GM12878 (cell line): ENCODE measurements at regions not wholly inside any gene's neighbourhood (a gene's known extent, or its start where the extent isn't known, plus 50 kb on each side); places are given as distances from the start of the nearest gene placed in this dataset.

Experiments
- CBFB ChIP-seq: IDR thresholded peaks from 2 replicates; pipeline ENCODE4 v1.6.1; 2016; ENCODE audit warnings: antibody characterized with exemption, low read depth
- CBX5 ChIP-seq: sonication (generic); IDR thresholded peaks from 2 replicates; pipeline ENCODE4 v1.6.1; 2016; ENCODE audit warnings: low read depth, moderate library complexity, mild to moderate bottlenecking, inconsistent platforms
- CTCF ChIP-seq, 3 experiments: IDR thresholded peaks in 2 of 3; conservative IDR thresholded peaks in 1 of 3; 2 replicates each; pipeline ENCODE4 v1.5.1; 2011; ENCODE audit warnings: low read depth in 3 of 3, low read length in 3 of 3, mild to moderate bottlenecking in 3 of 3, control low read depth in 2 of 3, moderate library complexity in 2 of 3, inconsistent platforms in 1 of 3, mixed read lengths in 1 of 3; ENCODE audit not compliant: control insufficient read depth in 2 of 3, insufficient read depth in 1 of 3; ENCODE audit errors: extremely low read depth in 1 of 3
- HDAC2 ChIP-seq: fragments of 200-600 bp; sonication (generic); IDR thresholded peaks from 2 replicates; pipeline ENCODE4 v1.6.1; 2017
- JUND ChIP-seq: IDR thresholded peaks from 2 replicates; pipeline ENCODE4 v1.6.1; 2012; ENCODE audit warnings: low read depth, mild to moderate bottlenecking, low read length, improper control_type of control experiment, moderate library complexity
- NBN ChIP-seq: fragments of 450-650 bp; IDR thresholded peaks from 2 replicates; pipeline ENCODE4 v1.6.1; 2016
- POLR2A ChIP-seq: IDR thresholded peaks from 2 replicates; pipeline ENCODE4 v1.6.1; 2011; ENCODE audit warnings: low read depth, mild to moderate bottlenecking, low read length
- RELA ChIP-seq: fragments of 450-650 bp; IDR thresholded peaks from 2 replicates; pipeline ENCODE4 v1.8.0; 2014; ENCODE audit warnings: borderline replicate concordance; ENCODE audit not compliant: partially characterized antibody
- SIN3A ChIP-seq: IDR thresholded peaks from 2 replicates; pipeline ENCODE4 v1.6.1; 2012; ENCODE audit warnings: low read depth, low read length, improper control_type of control experiment
- SKIL ChIP-seq: fragments of 450-650 bp; IDR thresholded peaks from 2 replicates; pipeline ENCODE4 v1.6.1; 2017; ENCODE audit warnings: mild to moderate bottlenecking, low read depth, inconsistent platforms; ENCODE audit not compliant: poor library complexity, severe bottlenecking
- STAT3 ChIP-seq: IDR thresholded peaks from 2 replicates; pipeline ENCODE4 v1.6.1; 2011; ENCODE audit warnings: low read depth, low read length, improper control_type of control experiment
- ZBTB4 ChIP-seq: fragments of 450-650 bp; formaldehyde crosslinking; IDR thresholded peaks from 2 replicates; pipeline ENCODE4 v1.4.0; 2022; ENCODE audit warnings: mild to moderate bottlenecking, moderate library complexity

- TF ChIP-seq HDAC2, result no peak
- TF ChIP-seq RELA, result no peak
- TF ChIP-seq SKIL, result no peak
- no peak for TF ChIP-seq SIN3A
- no peak for TF ChIP-seq POLR2A
- TF ChIP-seq CTCF (IDR thresholded peaks at IDR 0.05 in 2 of 3, conservative IDR thresholded peaks at IDR 0.05 in 1 of 3; ENCODE audit: control insufficient read depth in 2 of 3, extremely low read depth in 1 of 3, insufficient read depth in 1 of 3, low read depth in 3 of 3, low read length in 3 of 3), result no peak
- TF ChIP-seq NBN, result no peak
- TF ChIP-seq CBFB, result no peak
- no peak for TF ChIP-seq ZBTB4 (CRISPR knock-in tag)
- TF ChIP-seq JUND, result no peak
- TF ChIP-seq STAT3, result no peak
- no peak for TF ChIP-seq CBX5
These were observed 161.4 kb upstream of the MAD2L1 start for GRCh38 chr4:120228086-120228485.
